Nephron (organoid): ENCODE measurements at regions not wholly inside any gene's neighbourhood (a gene's known extent, or its start where the extent isn't known, plus 50 kb on each side); places are given as distances from the start of the nearest gene placed in this dataset.

ENCODE experiments used
- H3K27ac Mint-ChIP-seq, 3 experiments: 2 replicates each; pipeline ENCODE4 v1.8.0; 2020; ENCODE audit warnings: mixed read lengths in 3 of 3, mild to moderate bottlenecking in 2 of 3, moderate library complexity in 1 of 3
- H3K27me3 Mint-ChIP-seq: 2 replicates; pipeline ENCODE4 v1.8.0; 2021; ENCODE audit warnings: low read depth, mild to moderate bottlenecking, moderate library complexity, mixed read lengths
- H3K36me3 Mint-ChIP-seq: 2 replicates; pipeline ENCODE4 v1.8.0; 2020; ENCODE audit warnings: low read depth, mixed read lengths
- H3K4me1 Mint-ChIP-seq: 2 replicates; pipeline ENCODE4 v1.8.0; 2020; ENCODE audit warnings: mixed read lengths
- H3K4me3 Mint-ChIP-seq, 3 experiments: 2 replicates each; pipeline ENCODE4 v1.8.0; 2020; ENCODE audit warnings: mild to moderate bottlenecking in 3 of 3, mixed read lengths in 3 of 3, moderate library complexity in 2 of 3
- H3K9me3 Mint-ChIP-seq: 2 replicates; pipeline ENCODE4 v1.8.0; 2020; ENCODE audit warnings: mixed read lengths
- TF ChIP-seq, protein P1 (sequence below), 3 experiments: fragments of 200-600 bp; sonication (generic); IDR thresholded peaks; one replicate each; pipeline ENCODE4 v1.5.0; 2021; ENCODE audit warnings: antibody characterized with exemption in 3 of 3; ENCODE audit not compliant: unreplicated experiment in 3 of 3

GRCh38 chr3:24683633-24684384 is 189.2 kb upstream of the THRB start:
- no peaks in the 10 kb centered on the region for H3K36me3 Mint-ChIP-seq
- H3K9me3 Mint-ChIP-seq, result no peaks in the 10 kb centered on the region
- H3K27me3 Mint-ChIP-seq, result no peaks in the 10 kb centered on the region
- H3K4me1 Mint-ChIP-seq, result peaks cover 31% of the 10 kb centered on the region
- TF ChIP-seq, protein P1, sequence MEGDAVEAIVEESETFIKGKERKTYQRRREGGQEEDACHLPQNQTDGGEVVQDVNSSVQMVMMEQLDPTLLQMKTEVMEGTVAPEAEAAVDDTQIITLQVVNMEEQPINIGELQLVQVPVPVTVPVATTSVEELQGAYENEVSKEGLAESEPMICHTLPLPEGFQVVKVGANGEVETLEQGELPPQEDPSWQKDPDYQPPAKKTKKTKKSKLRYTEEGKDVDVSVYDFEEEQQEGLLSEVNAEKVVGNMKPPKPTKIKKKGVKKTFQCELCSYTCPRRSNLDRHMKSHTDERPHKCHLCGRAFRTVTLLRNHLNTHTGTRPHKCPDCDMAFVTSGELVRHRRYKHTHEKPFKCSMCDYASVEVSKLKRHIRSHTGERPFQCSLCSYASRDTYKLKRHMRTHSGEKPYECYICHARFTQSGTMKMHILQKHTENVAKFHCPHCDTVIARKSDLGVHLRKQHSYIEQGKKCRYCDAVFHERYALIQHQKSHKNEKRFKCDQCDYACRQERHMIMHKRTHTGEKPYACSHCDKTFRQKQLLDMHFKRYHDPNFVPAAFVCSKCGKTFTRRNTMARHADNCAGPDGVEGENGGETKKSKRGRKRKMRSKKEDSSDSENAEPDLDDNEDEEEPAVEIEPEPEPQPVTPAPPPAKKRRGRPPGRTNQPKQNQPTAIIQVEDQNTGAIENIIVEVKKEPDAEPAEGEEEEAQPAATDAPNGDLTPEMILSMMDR (IDR thresholded peaks at IDR 0.05; ENCODE audit: unreplicated experiment in 3 of 3), result peak; percentile 62 to 70 (median 65)
- no peak overlapping the region for H3K27ac Mint-ChIP-seq
- no peak overlapping the region for H3K4me3 Mint-ChIP-seq

GRCh38 chr3:24684506-24685023 is 189.9 kb upstream of the THRB start:
- peaks cover 31% of the 10 kb centered on the region for H3K4me1 Mint-ChIP-seq
- H3K9me3 Mint-ChIP-seq, result no peaks in the 10 kb centered on the region
- H3K27ac Mint-ChIP-seq, result no peak overlapping the region
- no peaks in the 10 kb centered on the region for H3K27me3 Mint-ChIP-seq
- no peaks in the 10 kb centered on the region for H3K36me3 Mint-ChIP-seq
- TF ChIP-seq, protein P1 (IDR thresholded peaks at IDR 0.05; ENCODE audit: unreplicated experiment in 3 of 3), result no peak
- no peak overlapping the region for H3K4me3 Mint-ChIP-seq

GRCh38 chr3:24686808-24687207 is 192.2 kb upstream of the THRB start:
- H3K36me3 Mint-ChIP-seq, result no peaks in the 10 kb centered on the region
- H3K4me3 Mint-ChIP-seq, result no peak overlapping the region
- no peak overlapping the region for H3K27ac Mint-ChIP-seq
- TF ChIP-seq, protein P1 (IDR thresholded peaks at IDR 0.05; ENCODE audit: unreplicated experiment in 3 of 3), result no peak
- H3K9me3 Mint-ChIP-seq, result no peaks in the 10 kb centered on the region
- H3K27me3 Mint-ChIP-seq, result no peaks in the 10 kb centered on the region
- H3K4me1 Mint-ChIP-seq, result peaks cover 21% of the 10 kb centered on the region

- Mint-ChIP-seq H3K27me3 (no peaks in the 10 kb centered on the region), H3K4me1 (peaks cover 21% of the 10 kb centered on the region), H3K4me3 (peak overlapping the region in 1 of 3 experiments; percentile 63), H3K27ac (no peak overlapping the region), H3K9me3 (no peaks in the 10 kb centered on the region), H3K36me3 (no peaks in the 10 kb centered on the region)
- TF ChIP-seq, protein P1 (IDR thresholded peaks at IDR 0.05; ENCODE audit: unreplicated experiment in 3 of 3), result no peak
Measured at GRCh38 chr3:24687671-24688070, 193.0 kb upstream of the THRB start.

- no peaks in the 10 kb centered on the region for H3K9me3 Mint-ChIP-seq
- no peak overlapping the region for H3K27ac Mint-ChIP-seq
- no peaks in the 10 kb centered on the region for H3K36me3 Mint-ChIP-seq
- peaks cover 15% of the 10 kb centered on the region for H3K4me1 Mint-ChIP-seq
- TF ChIP-seq, protein P1 (IDR thresholded peaks at IDR 0.05; ENCODE audit: unreplicated experiment in 3 of 3), result no peak
- no peaks in the 10 kb centered on the region for H3K27me3 Mint-ChIP-seq
- no peak overlapping the region for H3K4me3 Mint-ChIP-seq
Measured at GRCh38 chr3:24688446-24689148, 193.9 kb upstream of the THRB start.
